Large intestine (tissue), 3 donors: ENCODE measurements at regions not wholly inside any gene's neighbourhood (a gene's known extent, or its start where the extent isn't known, plus 50 kb on each side); places are given as distances from the start of the nearest gene placed in this dataset.

Experiments
- DNase-seq, 2 donors: peaks; one replicate each; pipeline versions ENCODE4 v3.0.0 to v3.0.0-alpha.2; 2013
- H3K27ac ChIP-seq: one replicate; pipeline ENCODE4 v1.5.1; 2013; ENCODE audit warnings: low read length
- H3K27me3 ChIP-seq: 2 replicates; pipeline ENCODE4 v1.6.1; 2013; ENCODE audit warnings: low read length; ENCODE audit not compliant: control insufficient read depth, insufficient read depth
- H3K36me3 ChIP-seq: 2 replicates; pipeline ENCODE4 v1.6.1; 2013; ENCODE audit warnings: low read length; ENCODE audit not compliant: control insufficient read depth, insufficient read depth
- H3K4me1 ChIP-seq: one replicate; pipeline ENCODE4 v1.6.1; 2013; ENCODE audit warnings: low read length; ENCODE audit not compliant: control insufficient read depth, insufficient read depth
- H3K4me3 ChIP-seq: one replicate; pipeline ENCODE4 v1.5.1; 2013; ENCODE audit warnings: low read length
- H3K9me3 ChIP-seq: one replicate; pipeline ENCODE4 v1.6.1; 2013; ENCODE audit warnings: mild to moderate bottlenecking, low read depth, low read length, moderate library complexity; ENCODE audit not compliant: control insufficient read depth
- WGBS: methylation state at CpG from one replicate; pipeline ENCODE4 v1.1.5; 2013; ENCODE audit warnings: low lambda C conversion rate; ENCODE audit not compliant: insufficient coverage; 5-methylcytosine and 5-hydroxymethylcytosine counted together

- WGBS = 100% methylated on average over 1 of the region's 3 CpGs
- Histone ChIP-seq H3K4me1 (no peaks in the 10 kb centered on the region), H3K4me3 (no peak overlapping the region), H3K36me3 (no peaks in the 10 kb centered on the region), H3K27me3 (no peaks in the 10 kb centered on the region), H3K9me3 (no peaks in the 10 kb centered on the region), H3K27ac (no peak overlapping the region)
- no peak for DNase-seq
Observed at GRCh38 chr13:78033509-78033908, 114.9 kb upstream of the EDNRB start.

- Histone ChIP-seq H3K4me1 (no peaks in the 10 kb centered on the region), H3K27ac (no peak overlapping the region)
- DNase-seq = no peak
Observed at GRCh38 chr13:78032132-78032531, 113.5 kb upstream of the EDNRB start.

DNA sequence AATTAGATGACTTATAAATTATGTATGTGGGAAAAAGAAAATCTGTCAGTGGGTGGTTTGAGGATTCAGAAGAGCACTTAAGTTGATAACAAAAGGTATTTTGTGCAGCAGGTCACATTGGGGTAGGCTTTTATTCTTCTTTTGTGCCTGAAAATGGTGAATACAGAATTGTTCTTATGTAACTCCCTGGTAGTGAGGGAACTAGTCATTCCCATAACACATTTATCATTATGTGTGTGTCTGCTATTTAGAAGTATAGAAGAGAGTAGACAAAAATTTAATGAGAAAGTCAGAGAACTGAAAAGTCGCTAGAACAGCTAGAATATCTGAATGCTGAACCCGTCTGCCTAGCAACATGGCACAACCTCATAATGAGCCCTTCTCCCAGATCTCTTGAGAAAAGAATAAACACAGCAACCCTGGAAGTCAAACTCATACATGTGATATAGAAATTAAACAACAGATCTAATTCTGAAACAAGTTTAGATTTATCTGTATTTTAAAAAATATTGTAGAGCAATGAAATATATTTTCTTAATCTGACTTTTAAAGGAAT is 111.8 kb upstream of the EDNRB start:
- Histone ChIP-seq H3K4me1 (no peaks in the 10 kb centered on the region), H3K27ac (no peak overlapping the region), H3K9me3 (no peaks in the 10 kb centered on the region), H3K27me3 (no peaks in the 10 kb centered on the region), H3K36me3 (no peaks in the 10 kb centered on the region), H3K4me3 (no peak overlapping the region)
- WGBS = no CpG with 5 or more reads among the region's 2 CpGs
- DNase-seq = no peak

More at GRCh38 chr13:78032132-78032531, 113.5 kb upstream of the EDNRB start:
- H3K36me3 ChIP-seq = no peaks in the 10 kb centered on the region
- no peaks in the 10 kb centered on the region for H3K9me3 ChIP-seq
- H3K4me3 ChIP-seq = no peak overlapping the region
- no peaks in the 10 kb centered on the region for H3K27me3 ChIP-seq

- H3K9me3 ChIP-seq = no peaks in the 10 kb centered on the region
- no peak overlapping the region for H3K27ac ChIP-seq
- H3K36me3 ChIP-seq = no peaks in the 10 kb centered on the region
- no peaks in the 10 kb centered on the region for H3K4me1 ChIP-seq
- no peak for DNase-seq
- 93% methylated on average over 2 of the region's 6 CpGs for WGBS
- H3K27me3 ChIP-seq = no peaks in the 10 kb centered on the region
- H3K4me3 ChIP-seq = no peak overlapping the region
Observed at GRCh38 chr13:78029901-78030300, 111.3 kb upstream of the EDNRB start.

DNA sequence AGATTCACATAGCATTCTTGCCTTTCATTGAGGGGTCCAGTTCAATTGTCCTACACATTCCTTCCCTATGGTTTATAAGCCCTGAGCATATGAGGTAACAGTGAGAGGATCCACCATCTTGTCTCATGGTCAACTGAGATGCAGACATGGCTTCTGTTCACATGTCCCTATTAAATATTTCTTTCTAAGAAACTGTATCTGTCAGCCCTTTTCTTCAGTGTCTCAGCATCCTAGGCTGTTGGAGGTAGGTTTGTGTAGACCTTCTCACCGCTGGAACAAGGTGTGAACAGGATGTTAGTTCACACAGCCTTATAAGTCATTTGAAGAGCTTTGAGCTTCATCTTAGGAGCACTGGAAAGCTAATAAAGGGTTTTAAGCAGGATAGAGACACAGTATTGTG is 110.3 kb upstream of the EDNRB start:
- no peak for DNase-seq
- no peaks in the 10 kb centered on the region for H3K36me3 ChIP-seq
- no peak overlapping the region for H3K4me3 ChIP-seq
- no peaks in the 10 kb centered on the region for H3K27me3 ChIP-seq
- no CpG with 5 or more reads among the region's 1 CpG for WGBS
- no peaks in the 10 kb centered on the region for H3K4me1 ChIP-seq
- H3K27ac ChIP-seq = no peak overlapping the region
- no peaks in the 10 kb centered on the region for H3K9me3 ChIP-seq

DNA sequence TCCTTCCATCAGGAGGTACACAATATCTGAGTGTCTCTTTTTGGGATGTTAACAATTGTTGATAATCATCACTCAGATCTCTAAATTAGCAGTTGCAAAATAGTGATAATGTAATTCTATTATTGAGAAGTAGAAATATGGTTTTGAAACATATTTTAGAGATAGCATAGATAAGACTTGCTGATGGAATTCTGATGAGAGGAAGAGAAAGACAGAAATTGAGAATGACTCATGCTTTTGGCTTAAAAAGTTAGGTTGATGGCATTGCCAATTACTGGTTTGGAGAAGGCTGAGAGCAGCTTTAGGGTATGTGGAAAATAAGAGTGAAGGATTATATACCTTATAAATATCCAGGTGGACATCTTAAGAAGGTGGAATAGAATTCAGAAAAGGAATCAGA is 106.4 kb upstream of the EDNRB start:
- no peaks in the 10 kb centered on the region for H3K27me3 ChIP-seq
- no peak for DNase-seq
- H3K27ac ChIP-seq = no peak overlapping the region
- no peaks in the 10 kb centered on the region for H3K4me1 ChIP-seq
- no peaks in the 10 kb centered on the region for H3K9me3 ChIP-seq
- no peaks in the 10 kb centered on the region for H3K36me3 ChIP-seq
- H3K4me3 ChIP-seq = no peak overlapping the region

- no peaks in the 10 kb centered on the region for H3K4me1 ChIP-seq
- 100% methylated on average over 1 of the region's 2 CpGs for WGBS
- no peaks in the 10 kb centered on the region for H3K27me3 ChIP-seq
- DNase-seq = no peak
- no peak overlapping the region for H3K27ac ChIP-seq
- H3K4me3 ChIP-seq = no peak overlapping the region
- no peaks in the 10 kb centered on the region for H3K36me3 ChIP-seq
- H3K9me3 ChIP-seq = no peaks in the 10 kb centered on the region
Observed at GRCh38 chr13:78022164-78022877, 103.7 kb upstream of the EDNRB start.

- DNase-seq = no peak
- WGBS = no CpG with 5 or more reads among the region's 7 CpGs
- H3K9me3 ChIP-seq = no peaks in the 10 kb centered on the region
- no peak overlapping the region for H3K27ac ChIP-seq
- H3K4me1 ChIP-seq = no peaks in the 10 kb centered on the region
- H3K36me3 ChIP-seq = no peaks in the 10 kb centered on the region
- H3K27me3 ChIP-seq = no peaks in the 10 kb centered on the region
- no peak overlapping the region for H3K4me3 ChIP-seq
Observed at GRCh38 chr13:78020861-78021260, 102.2 kb upstream of the EDNRB start.

- no peak overlapping the region for H3K27ac ChIP-seq
- WGBS = no CpG with 5 or more reads among the region's 3 CpGs
- no peak for DNase-seq
- H3K9me3 ChIP-seq = no peaks in the 10 kb centered on the region
- no peaks in the 10 kb centered on the region for H3K4me1 ChIP-seq
- H3K36me3 ChIP-seq = no peaks in the 10 kb centered on the region
- H3K27me3 ChIP-seq = no peaks in the 10 kb centered on the region
- no peak overlapping the region for H3K4me3 ChIP-seq
Observed at GRCh38 chr13:78015782-78016181, 97.2 kb upstream of the EDNRB start.

GRCh38 chr13:78012046-78012445 is 93.4 kb upstream of the EDNRB start:
- no peaks in the 10 kb centered on the region for H3K4me1 ChIP-seq
- no peaks in the 10 kb centered on the region for H3K9me3 ChIP-seq
- no peak overlapping the region for H3K4me3 ChIP-seq
- no peaks in the 10 kb centered on the region for H3K36me3 ChIP-seq
- H3K27me3 ChIP-seq = no peaks in the 10 kb centered on the region
- no peak for DNase-seq
- no CpG with 5 or more reads among the region's 2 CpGs for WGBS
- no peak overlapping the region for H3K27ac ChIP-seq

- no peak overlapping the region for H3K4me3 ChIP-seq
- DNase-seq = no peak
- no peaks in the 10 kb centered on the region for H3K4me1 ChIP-seq
- no peaks in the 10 kb centered on the region for H3K27me3 ChIP-seq
- WGBS = no CpG with 5 or more reads among the region's 2 CpGs
- no peaks in the 10 kb centered on the region for H3K36me3 ChIP-seq
- H3K27ac ChIP-seq = no peak overlapping the region
- no peaks in the 10 kb centered on the region for H3K9me3 ChIP-seq
Observed at GRCh38 chr13:78004821-78005220, 86.2 kb upstream of the EDNRB start.
